Daoy (cell line): ENCODE measurements at regions not wholly inside any gene's neighbourhood (a gene's known extent, or its start where the extent isn't known, plus 50 kb on each side); places are given as distances from the start of the nearest gene placed in this dataset.
A peak's percentile ranks its signal among the peaks of the same experiment; 100 is the strongest.

Source experiments
- DNase-seq: peaks from one replicate; pipeline ENCODE4 v3.0.0-alpha.2; 2015; ENCODE audit warnings: low read depth

GRCh38 chr2:8465560-8465959, 216.3 kb upstream of the ID2 start:
- no peak for DNase-seq

- no peak for DNase-seq
Measured at GRCh38 chr2:8469709-8470493, 212.0 kb upstream of the ID2 start.

- no peak for DNase-seq
Measured at GRCh38 chr2:8472545-8473323, 209.1 kb upstream of the ID2 start.

GRCh38 chr2:8475349-8476031, 206.4 kb upstream of the ID2 start:
- DNase-seq = no peak

- DNase-seq = no peak
Measured at GRCh38 chr2:8477552-8478470, 204.0 kb upstream of the ID2 start.

GRCh38 chr2:8478471-8478793, 203.4 kb upstream of the ID2 start:
- no peak for DNase-seq

GRCh38 chr2:8479298-8479697, 202.6 kb upstream of the ID2 start:
- DNase-seq = no peak

GRCh38 chr2:8480915-8481314, 200.9 kb upstream of the ID2 start:
- no peak for DNase-seq

GRCh38 chr2:8481463-8482009, 200.3 kb upstream of the ID2 start:
- DNase-seq = peak; percentile 37

- DNase-seq = no peak
Measured at GRCh38 chr2:8482432-8482831, 199.4 kb upstream of the ID2 start.

GRCh38 chr2:8484502-8485283, 197.2 kb upstream of the ID2 start:
- no peak for DNase-seq

GRCh38 chr2:8485736-8486135, 196.1 kb upstream of the ID2 start:
- no peak for DNase-seq

GRCh38 chr2:8486141-8486540, 195.7 kb upstream of the ID2 start:
- no peak for DNase-seq

- peak; percentile 52 for DNase-seq
Measured at GRCh38 chr2:8487461-8487932, 194.4 kb upstream of the ID2 start.

- DNase-seq = peak; percentile 64
Measured at GRCh38 chr2:8488001-8488738, 193.7 kb upstream of the ID2 start.

GRCh38 chr2:8489221-8489620, 192.6 kb upstream of the ID2 start:
- DNase-seq = no peak

- DNase-seq = no peak
Measured at GRCh38 chr2:8489751-8490150, 192.1 kb upstream of the ID2 start.

- DNase-seq = no peak
Measured at GRCh38 chr2:8490166-8490721, 191.6 kb upstream of the ID2 start.

- no peak for DNase-seq
Measured at GRCh38 chr2:8491296-8492027, 190.4 kb upstream of the ID2 start.
